Activated CD4-positive, alpha-beta T cell treated with anti-CD3 and anti-CD28 coated beads for 24 hours (primary cell): ENCODE measurements at regions not wholly inside any gene's neighbourhood (a gene's known extent, or its start where the extent isn't known, plus 50 kb on each side); places are given as distances from the start of the nearest gene placed in this dataset.
"Not testable (repeated sequence)": the region's sequence is repeated elsewhere in the genome, so short reads cannot be mapped to it uniquely, and the experiment has no call there.

ENCODE experiments used
- DNase-seq, 2 donors: peaks; one replicate each; pipeline ENCODE4 v3.0.0-alpha.2; 2020; ENCODE audit warnings: low read depth in 2 of 2

DNA sequence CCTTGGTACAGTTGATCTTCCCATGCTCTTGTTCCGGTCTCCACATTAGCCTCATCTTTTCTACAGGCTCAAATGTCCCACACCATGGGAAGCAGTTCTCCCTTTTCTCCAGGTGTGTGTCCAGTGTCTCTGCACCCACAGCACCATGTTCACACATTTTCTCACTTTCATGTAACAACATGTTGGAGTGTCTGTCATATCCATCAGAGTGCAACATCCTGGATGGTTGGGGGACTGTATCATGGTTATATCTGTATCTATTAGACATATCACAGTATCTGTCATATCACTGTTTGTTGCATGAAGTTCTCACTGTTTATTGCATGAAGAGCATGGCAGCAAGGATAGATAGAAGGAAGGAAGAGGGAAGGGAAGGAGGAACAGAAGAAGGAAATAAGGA lies 635.6 kb downstream of the EPM2A start:
- DNase-seq, result no peak

DNA sequence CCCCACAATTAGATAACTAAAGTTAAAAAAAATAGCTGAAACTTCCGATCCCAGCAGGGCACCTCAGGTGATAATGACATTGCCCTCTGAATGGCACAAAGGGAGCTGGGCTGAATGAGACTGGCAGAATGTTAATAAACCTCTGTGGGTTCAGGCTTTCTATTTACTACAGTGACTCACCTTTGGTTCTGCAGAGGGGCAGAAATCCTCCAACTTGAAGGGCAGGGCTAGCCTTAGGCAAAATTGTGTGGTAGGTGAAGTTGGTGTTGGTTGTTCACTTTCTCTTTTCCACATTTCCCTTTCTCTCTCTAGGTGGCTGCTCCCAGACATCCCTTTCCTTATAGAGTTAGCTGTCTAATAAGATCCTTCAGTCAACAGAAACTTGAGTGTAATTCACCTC lies 625.2 kb downstream of the EPM2A start:
- DNase-seq, result no peak

DNA sequence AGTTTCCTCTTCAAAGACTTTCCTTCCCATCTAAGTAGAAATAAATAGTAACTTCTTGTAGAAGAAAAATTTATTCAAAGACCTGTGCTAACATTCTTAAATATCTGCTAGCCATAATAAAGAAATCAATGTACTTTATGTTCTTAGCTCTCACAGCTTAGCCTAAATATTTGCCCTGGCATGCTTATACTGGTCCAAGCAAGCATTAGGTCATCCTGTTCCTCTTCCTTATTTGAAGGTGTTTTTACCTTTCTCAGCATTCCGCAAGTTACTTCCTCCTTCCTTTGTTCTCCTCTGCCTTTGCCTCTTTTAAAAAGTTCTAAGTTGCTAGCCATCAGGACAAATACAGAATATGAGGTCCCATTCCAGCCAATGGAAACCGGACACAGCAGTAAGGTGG lies 623.9 kb downstream of the EPM2A start:
- not testable (repeated sequence) for DNase-seq

DNA sequence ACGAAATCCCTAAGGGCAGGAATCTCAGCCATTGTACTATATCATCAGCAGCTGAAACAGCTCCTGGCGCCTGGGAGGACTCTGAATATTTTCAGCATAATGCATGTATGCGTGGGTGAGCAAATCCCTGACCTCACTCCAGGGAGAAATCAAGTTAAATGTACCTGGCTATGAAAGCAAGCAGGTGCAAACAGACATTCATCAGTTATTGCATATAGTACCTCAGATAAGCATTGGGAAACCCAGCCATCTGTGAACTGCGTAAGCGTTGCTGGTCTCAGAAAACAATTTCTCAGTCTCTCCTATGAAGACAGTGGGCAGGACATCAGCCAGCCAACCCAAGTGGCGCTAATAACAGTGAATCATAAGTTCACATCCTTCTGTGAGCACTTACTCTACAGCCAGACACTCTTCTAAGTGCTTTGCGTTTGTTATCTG lies 622.6 kb downstream of the EPM2A start:
- DNase-seq, result no peak

DNA sequence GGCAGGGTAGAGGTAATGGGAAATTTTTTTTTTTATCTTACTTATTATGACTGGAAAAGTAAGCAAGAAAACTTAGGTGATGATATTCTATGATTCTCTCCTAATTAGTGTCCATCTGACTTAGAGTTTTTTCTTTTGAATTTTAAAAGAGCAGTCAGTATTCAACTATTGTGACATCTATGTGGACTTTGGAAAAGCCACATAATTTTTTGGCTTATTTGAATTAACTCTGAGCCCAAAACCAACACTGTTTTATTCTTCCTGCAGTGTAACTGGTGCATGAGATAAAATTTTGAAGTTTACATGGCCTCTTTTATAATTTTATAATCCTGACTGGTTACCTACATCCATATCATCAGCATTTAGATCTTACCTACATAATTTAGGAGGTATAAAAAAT lies 619.7 kb downstream of the EPM2A start:
- DNase-seq, result no peak

DNA sequence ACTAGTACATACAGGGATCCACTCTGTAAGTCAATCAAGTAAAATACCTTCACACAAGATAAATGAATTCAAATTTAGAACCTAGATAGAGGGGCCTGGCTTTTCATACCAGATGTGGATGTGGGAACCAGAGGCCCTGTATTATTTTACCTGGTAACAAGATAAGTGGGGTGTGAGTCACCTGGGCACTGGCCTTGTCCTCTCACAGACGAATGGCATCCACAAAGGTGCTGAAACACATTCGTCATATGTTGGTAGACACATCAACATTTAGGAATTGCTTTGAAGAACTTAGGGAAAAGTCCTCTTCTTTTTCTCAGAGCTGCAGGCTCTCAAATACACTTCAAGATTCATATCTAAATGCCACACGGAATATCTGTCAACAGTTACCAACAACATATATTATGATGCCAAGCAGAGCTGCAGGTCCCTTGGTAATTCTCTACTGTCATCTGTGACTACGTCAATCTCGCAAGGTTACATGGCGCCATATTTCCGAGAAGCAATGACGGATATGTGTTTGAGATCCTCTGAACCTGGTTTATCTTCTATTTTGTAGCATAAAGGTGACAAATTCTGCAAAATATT lies 618.6 kb downstream of the EPM2A start:
- no peak for DNase-seq

DNA sequence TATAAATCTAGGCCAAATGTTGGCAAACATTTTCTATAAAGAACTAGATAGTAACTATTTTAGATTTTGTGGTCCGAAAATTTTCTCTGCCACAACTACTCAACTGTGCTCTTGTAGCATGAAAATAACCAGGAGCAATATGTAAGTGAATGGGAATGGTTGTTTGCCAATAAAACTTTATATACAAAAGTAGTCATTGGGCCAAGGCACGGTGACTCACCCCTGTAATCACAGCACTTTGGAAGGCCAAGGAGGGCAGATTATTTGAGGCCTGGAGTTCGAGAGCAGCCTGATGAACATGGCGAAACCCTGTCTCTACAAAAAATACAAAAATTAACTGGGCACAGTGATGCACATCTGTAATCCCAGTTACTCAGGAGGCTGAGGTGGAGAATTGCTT lies 617.1 kb downstream of the EPM2A start:
- DNase-seq, result no peak

DNA sequence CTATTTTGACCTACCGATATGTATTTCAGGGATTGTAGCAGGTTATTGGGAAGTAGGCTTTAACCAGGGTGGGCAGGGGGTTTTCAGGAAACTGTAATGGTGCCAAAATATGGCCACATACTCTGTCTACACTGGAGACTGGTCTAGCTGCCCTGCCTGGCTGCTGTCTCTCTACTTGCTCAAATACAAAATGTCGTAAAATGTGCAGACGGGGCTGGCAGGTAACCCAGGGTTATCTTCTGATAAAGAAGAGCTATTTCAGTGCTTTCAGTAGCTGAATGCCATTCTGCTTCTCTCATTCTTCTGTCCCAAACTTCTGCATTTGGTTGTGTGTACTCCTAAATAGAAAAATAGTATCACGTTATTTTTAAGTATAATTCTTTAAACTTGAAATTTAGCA lies 616.2 kb downstream of the EPM2A start:
- DNase-seq, result no peak

DNA sequence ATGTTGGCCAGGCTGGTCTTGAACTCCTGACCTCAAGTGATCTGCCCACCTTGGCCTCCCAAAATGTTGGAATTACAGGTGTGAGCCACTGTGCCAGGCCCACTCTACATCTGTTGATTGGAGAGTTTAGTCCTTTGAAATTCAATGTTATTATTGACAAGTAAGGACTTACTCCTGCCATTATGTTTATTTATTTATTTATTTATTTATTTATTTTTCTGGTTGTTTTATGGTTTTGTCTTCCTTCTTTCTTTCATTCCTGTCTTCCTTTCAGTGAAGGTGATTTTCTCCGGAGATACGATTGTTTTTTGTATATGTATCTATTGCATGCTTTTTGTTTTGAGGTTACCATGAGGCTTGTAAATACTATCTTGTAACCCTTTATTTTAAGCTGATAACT lies 602.6 kb downstream of the EPM2A start:
- DNase-seq, result no peak

DNA sequence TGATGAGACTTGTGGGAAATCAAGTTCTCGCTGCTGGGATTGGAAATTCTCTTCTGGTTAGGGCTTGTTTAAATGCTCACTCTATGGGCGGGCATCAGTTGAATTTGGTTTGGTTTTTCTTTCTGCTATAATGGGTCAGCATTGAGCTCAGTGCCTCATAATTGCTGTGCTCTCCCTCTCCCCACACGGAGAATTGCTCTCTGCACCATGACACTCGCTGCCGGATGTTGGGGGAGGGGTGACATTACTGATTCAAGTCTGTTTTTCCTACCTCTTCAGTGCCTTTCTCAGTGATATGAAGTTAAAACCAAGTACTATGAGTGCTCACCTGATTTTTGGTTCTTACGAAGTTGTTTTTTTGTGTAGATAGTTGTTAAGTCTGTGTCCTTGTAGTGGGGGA lies 599.6 kb downstream of the EPM2A start:
- no peak for DNase-seq

DNA sequence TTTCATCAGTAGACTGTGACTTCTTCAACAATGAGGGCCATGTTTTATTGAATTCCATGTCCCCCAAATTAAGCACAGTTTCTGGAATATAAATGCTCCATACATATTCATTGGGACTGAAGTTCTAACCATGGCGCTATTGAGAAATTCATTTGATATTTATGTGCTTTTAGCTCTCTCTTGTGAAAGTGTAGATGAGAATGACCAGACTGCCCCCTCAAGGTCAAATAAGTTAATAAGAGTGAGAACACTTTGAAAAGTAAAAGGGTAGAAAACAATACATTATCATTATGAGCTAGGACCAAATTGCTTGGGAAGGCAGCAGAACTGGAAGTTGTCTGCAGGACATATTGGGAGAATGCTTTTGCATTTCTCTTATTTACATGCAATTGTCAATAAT lies 597.9 kb downstream of the EPM2A start:
- DNase-seq, result no peak

DNA sequence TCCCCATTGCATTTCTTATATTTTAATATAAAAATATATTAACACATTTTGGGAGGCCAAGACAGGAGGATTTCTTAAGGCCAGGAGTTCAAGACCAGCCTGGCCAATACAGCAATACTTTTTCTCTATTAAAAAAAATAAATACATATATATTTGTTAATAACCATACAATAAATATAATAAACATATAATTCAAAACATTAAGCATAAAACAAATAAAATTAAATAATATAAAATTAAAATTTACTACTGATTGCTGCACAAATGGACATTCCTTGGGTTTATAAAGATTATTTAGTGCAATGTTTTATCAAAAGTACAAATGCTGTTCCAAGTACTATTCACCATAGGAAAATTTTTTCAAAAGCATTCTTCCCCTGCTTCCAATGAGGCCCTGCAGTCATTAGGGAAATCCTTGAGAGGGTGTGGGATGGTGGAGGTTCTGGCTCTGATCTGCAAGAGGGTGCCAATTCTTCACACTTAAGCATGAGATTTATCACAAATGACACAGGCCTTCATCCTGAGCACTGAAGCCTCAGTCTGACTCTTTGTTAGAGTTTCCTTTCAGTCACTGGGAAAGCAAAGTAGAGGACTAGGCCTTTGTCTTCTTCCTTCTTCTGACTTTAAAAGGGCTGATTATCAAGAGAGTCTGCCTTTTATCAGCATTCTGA lies 596.7 kb downstream of the EPM2A start:
- DNase-seq, result no peak

DNA sequence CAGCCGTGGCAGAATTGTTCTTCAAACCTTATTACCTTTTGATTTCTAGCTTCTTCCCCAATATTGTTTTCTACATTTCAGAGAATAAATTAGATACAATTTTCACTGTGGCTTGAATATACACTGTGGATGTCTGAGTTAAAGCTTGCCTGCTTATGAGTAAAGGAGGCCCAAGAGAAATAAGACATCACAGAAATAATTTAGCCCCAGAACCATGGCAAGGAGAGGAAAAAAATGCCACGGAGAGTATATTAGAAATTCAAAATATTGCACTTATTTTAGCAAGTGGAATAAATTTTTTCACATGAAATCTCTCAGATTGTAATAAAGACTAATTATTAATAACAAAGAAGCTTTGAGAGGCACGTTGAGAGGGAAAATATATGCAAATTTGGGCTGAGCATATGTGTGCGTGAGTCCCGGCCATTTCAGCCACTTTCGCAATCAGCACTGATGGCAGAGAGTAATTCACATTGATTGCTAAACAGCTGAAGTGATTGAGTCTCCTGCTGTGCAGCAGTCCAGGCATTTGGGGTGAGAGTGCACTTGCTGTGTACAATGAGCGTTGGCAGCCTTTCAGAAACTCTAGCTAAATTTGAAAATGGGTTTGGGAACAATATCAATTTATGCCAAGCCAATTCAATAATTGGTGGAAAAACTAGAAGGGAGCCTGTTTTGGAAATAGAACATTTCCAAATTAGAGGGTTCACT lies 596.0 kb downstream of the EPM2A start:
- DNase-seq, result no peak

DNA sequence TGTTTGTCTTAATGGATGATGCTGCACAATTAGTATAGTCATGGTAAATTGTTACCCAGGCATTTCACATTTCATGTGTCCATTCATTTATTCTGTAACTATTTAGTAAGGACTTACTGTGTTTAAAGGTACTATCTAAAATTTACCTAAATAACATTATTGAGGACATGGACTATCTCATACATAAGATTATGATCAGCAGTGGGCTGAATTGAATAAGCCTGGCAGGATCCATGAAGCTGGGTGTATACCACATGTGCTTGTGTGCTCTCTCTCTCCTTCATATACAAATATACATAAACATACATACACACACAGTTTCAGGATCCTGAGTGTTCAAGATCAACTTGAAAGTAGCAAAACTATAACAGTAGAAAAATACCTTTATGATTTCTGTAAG lies 595.4 kb downstream of the EPM2A start:
- no peak for DNase-seq

DNA sequence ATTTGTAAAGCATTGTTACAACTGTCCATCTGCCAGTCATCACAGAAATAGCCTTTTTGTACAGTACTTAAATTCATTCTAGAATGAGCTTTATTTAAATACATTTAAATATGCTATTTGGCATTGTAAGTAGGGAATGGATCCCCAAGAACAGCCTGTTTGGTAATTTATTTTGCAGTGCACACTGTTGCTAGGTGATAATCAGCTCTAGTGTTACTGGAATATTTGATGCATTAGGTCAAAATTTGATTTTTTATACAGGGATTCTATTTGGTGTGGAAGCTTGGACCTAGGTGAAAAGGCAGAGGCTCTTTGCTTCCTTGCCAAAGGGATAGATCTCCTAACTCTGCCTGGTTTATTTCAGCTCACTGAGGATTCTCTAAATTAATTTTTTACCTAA lies 593.7 kb downstream of the EPM2A start:
- DNase-seq, result no peak

DNA sequence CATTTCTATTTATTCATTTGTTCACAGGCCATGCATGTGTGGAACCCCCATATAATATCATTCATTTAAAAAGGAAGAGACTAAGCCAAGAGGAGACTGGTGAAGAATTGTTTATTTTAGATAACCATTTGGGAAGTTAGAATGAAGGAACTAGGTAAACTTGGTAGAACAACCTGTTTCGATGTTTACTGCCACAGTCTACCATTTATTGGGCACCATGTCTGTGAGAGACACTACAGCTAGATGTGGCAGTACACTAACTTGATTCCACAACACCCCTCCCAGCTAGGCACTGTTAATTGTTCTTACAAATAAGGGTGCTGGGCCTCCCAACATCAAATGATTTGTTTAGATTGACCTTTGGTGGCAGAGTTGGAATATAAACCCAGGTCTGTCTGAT lies 592.4 kb downstream of the EPM2A start:
- no peak for DNase-seq

DNA sequence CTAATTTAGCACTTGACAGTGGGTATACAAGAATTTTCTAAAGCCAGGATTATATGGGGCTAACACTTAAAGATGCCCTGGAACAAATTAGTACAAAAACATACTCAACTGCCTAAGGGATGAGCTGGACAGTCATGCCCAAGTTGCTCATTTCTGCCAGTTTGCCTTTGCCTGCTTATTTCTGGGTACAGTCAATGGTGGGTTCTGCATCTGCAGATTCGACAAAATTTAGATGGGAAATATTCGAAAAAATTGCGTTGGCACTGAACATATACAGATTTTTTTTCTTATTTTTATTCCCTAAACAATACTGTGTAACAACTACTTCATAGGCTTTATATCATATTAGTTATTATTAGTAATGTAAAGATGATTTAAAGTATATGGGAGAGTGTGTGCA lies 591.9 kb downstream of the EPM2A start:
- no peak for DNase-seq

DNA sequence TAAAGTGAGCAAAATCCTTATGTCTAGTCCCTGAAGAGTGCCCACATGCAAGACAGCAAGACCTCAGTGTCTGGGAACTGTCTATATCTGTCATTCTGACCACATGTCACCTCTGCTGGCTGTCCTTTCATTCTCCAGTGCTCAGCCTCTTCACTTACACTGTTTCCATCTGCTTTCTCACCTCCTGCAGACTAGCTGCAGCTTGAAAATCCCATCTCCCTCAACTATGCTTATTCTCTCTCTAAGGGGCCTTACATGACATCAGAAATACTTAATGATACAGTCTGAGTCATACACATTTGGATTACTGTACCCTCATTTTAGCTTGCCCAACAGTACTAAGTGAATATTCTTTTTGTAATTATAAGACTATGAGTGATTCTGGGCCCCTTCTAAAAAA lies 587.8 kb downstream of the EPM2A start:
- no peak for DNase-seq

DNA sequence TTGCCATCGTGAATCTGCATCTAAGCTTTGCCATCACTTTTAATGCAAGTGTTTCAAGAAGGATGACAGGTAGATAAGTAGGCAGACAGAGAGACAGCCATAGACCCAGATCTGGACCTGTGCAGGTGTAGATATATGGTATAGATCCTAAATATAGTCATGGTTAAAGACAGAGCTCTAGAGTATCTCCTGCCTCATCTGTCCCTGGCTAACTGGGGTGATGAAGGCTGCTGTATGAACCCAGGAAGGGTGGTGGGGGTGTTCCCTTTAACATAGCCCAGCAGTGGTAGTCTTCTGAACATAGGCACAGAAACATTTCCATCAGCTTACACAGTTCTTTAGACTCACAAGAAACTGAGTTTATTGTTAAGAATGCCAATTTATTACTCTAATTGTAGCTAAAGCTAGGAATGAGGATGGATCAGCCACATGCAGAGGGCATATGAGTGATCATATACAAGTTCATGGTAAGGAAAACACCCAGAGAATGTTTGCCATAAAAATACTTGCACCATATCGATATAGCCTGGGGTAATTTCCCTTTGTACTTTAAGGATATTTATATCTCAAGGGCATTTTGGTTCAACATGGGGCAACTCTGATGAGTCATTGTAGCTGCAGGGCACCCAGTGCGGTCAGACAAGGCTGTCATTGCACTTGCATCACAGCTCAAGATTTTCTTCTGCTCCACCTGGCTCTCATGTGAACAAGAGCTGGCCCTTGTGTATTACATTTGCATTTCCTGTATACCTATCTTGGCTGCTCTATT lies 587.2 kb downstream of the EPM2A start:
- no peak for DNase-seq

DNA sequence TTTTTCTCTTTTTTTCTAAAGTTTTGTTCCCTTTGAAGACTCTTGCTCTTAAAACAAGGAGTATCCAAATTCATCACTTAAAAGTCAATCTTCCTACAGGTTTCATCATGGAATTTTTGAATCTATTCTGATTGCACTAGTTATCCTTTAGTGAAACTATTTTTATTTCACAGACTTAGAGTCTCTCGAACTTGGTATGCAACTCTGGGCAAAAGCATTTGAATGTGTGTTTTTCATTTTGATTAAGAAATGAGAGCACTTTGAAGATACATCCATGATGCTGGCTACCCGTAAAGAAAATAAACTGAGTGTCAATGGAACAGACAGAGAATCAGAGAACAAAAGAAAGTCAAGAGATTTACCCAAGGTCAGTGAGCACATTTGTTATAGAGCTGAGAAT lies 586.5 kb downstream of the EPM2A start:
- no peak for DNase-seq

DNA sequence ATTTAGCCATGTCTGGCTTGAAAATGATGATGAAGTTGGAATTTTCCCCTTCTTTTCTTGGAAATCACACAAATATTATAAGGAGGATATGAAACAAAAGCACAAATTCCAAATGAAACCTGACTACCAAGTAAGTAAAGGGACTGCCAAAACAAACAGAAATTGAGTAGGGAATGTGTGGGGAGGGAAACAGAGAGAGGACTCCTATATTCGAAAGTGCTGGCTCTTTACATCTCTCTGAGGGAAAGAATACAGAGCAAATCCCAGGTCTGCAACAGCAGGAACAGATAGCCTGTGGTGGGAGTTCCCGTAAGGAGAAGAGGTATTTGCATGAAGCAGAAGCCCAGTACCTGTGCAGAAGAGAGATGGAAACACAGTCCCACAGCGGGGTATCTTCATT lies 583.7 kb downstream of the EPM2A start:
- DNase-seq, result no peak

DNA sequence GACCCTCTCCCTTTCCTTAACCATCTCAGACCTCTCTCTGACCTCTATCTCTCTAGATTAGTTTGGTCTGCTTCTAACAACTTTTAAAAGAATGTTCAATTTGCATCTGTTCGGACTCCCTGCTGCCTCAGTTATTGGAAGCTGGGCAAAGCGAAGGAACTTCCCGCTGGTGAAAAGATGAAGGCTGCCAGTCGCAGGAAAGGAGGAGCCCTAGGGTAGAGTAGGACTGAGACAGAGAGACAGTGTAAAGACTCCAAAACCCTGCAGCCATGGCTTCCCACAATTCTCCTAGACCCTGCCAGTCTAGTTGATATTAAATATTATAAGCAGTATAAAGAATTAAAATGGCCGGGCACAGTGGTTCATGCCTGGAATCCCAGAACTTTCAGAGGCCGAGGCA lies 581.8 kb downstream of the EPM2A start:
- DNase-seq, result no peak

DNA sequence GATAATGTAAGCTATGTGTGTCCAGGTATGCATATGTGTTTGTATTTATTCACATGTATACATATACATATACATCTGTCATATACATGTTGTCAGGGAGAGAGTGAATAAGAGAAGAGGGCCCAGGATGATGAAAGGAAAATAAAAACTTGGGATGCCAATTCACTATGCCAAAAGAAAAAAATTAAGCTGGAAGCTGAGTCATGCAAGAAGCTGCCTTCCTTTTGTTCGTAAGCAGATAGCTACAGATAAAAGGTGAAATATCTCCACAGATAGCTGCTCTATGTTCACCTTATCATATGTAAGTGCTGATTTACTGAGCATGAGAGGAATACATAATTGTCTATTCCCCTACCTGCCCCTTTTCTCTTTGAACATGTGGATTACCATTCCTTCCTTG lies 579.9 kb downstream of the EPM2A start:
- no peak for DNase-seq
